ENCODE measurements at regions not wholly inside any gene's neighbourhood (a gene's known extent, or its start where the extent isn't known, plus 50 kb on each side); places are given as distances from the start of the nearest gene placed in this dataset.
A peak's percentile ranks its signal among the peaks of the same experiment; 100 is the strongest.

DNA sequence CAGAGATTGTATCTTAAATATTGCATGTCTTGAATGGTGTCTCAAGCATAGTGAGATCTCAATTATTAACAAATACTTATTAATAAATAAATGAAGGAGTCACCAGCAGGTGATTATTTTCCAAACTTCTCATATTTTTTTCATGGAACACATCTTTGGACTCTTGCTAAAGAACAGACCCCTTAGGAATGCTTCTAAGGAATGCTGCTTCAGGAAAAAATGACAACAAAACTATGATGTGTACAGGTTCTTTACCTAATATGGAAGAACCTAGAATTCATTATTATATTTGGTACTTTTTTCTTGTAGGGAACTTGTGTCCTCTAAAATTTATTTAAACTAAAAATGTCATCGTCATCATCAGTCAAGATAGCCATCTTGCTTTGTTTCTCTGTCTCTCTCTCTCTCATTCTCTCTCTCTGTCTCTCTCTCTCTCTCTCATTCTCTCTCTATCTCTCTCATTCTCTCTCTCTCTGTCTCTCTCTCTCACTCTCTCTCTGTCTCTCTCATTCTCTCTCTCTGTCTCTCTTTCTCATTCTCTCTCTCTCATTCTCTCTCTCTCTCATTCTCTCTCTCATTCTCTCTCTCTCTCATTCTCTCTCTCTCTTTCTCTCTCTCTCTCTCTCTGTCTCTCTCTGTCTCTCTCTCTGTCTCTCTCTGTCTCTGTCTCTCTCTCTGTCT is 63.0 kb upstream of the ETS2 start:
- no peak for DNase-seq

- no peak for DNase-seq
These were observed 61.8 kb upstream of the ETS2 start for GRCh38 chr21:38743772-38744529.

DNA sequence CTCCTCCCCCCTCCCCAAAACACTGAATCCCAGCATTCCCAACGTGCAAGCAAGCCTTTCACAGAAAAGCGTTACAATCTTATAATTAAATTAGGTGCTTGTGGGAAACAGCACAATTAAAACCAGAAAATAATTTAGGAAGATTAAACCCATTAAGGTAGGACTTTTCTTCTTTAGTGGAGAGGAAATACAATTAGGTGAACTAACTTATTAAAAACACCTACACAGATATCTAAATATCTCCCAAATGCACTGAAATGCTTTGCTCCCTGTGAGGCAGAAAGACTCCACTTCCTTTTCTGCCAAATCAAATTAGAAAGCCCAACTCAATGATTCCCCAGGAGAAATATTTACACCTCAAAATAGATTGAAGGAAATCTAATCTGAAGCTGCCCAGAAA is 60.9 kb upstream of the ETS2 start:
- no peak for DNase-seq

DNA sequence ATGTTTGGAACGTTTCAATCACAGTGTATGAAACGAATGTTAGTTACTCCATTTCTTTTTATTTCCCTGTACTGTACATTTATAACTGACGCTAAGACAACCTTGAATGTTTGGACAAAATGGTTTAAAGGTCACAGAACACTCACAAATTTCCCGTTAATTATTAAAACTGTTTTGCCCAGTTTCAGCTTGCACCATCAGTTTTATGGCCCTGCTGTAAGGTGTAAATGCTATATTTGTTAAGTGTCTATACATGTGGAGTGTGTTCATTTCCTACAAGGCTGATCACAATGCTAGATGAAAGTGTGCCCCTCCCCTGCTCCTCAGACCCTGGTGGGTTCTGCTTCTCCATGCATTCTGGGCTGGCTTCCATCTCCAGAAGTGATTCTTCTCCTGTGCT is 57.9 kb upstream of the ETS2 start:
- DNase-seq = no peak

DNA sequence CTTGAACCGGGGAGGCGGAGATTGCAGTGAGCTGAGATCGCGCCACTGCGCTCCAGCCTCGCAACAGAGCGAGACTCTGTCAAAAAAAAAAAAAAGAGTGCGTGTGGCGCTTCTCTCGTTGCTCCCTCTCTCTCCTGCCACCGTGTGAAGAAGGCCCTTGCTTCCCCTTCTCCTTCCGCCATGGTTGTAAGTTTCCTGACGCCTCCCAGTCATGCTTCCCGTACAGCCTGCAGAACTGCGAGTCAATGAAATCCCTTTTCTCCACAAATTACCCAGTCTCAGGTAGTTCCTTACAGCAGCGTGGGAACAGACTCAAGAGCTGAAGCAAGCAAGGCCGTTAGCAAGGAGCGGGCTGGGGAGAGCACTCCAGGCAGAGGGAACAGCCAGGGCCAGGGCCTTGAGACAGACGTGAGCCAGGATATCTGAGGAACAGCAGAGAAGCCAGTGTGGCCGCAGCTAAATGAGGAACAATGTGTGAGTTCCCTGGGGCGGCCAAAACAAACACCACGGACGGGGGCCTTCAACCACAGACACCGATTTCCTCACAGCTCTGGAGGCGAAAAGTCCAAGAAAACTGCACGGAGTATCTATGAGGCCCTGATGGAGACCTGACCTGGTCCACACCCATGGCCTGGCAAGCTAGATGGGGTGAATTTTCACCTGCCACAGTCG is 54.2 kb upstream of the ETS2 start:
- peak in 6 of 14 donors; percentile 3 to 40 (median 16) for DNase-seq

- no peak for DNase-seq
These were observed 53.7 kb upstream of the ETS2 start for GRCh38 chr21:38752051-38752505.

DNA sequence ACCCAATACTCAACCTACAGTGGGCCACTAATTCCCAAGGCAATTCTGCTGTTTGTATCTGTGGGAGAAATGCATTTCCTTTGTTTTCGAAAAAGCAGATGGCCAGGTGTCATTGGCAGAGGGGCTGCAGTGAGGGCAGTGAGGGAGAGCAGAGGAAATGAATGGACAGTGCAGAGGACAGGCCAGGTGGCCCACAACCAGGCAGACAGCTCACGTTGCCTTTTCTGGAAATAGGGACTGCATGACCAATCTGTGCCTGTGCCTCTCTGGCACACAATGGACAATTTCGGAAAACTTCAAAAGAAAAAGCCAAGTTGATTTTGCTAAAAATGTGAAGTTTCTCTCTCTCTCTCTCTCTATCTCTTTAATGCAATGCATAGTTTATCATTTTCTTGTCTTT is 52.6 kb upstream of the ETS2 start:
- DNase-seq = no peak

- no peak for DNase-seq
These were observed 52.2 kb upstream of the ETS2 start for GRCh38 chr21:38753557-38753971.

Data from C1 segment of cervical spinal cord (tissue), 14 donors.